HepG2 (cell line): ENCODE measurements at regions not wholly inside any gene's neighbourhood (a gene's known extent, or its start where the extent isn't known, plus 50 kb on each side); places are given as distances from the start of the nearest gene placed in this dataset.

Experiments
- ATAC-seq: fragments of 200-7000 bp; cut with Tn5 transposase; 3 replicates; pipeline ENCODE4 v1.9.1; 2020; ENCODE audit warnings: mild to moderate bottlenecking, moderate library complexity
- BruUV-seq: library from RNA; stranded (reverse); fragments of 400-500 nt; replicated peaks from 2 replicates; lab custom pipeline; 2021; lab: Mats Ljungman, UMichigan
- CTCF ChIA-PET: fragments of 300-600 bp; formaldehyde crosslinking; extraction: SDS; loops from one replicate; lab custom pipeline; 2021; ENCODE audit warnings: low total read pairs, inconsistent platforms, low intra/inter-chr PET ratio; lab: Yijun Ruan, JAX
- POLR2A ChIA-PET: fragments of 350-600 bp; sonication (Branson Sonifier 250); formaldehyde crosslinking; loops from one replicate; lab custom pipeline; 2020; ENCODE audit warnings: antibody characterized with exemption, inconsistent platforms; lab: Yijun Ruan, JAX
- DNase-seq: peaks from one replicate; pipeline ENCODE4 v3.0.0-alpha.2; 2015; ENCODE audit warnings: low spot score
- FAIRE-seq: peaks from 3 replicates; lab custom pipeline; 2011; peaks lifted over from hg19 to GRCh38; lab: Jason Lieb, UNC
- H2AFZ ChIP-seq: one replicate; pipeline ENCODE4 v1.6.1; 2011; ENCODE audit warnings: low read length, inconsistent platforms
- H3K27ac ChIP-seq: fragments of 300-600 bp; 3 replicates; pipeline ENCODE4 v1.8.0; 2011; ENCODE audit warnings: mixed run types, mild to moderate bottlenecking, mixed read lengths, low read length, inconsistent platforms; ENCODE audit not compliant: insufficient read depth; ENCODE audit errors: extremely low read length
- H3K27me3 ChIP-seq, 2 experiments: fragments of 200-600 bp in 1 of 2; 2 replicates in 1 of 2; 3 replicates in 1 of 2; pipeline versions ENCODE4 v1.6.0 to v1.8.0; 2011; ENCODE audit warnings: low read length in 2 of 2, mild to moderate bottlenecking in 2 of 2, moderate library complexity in 2 of 2, inconsistent platforms in 1 of 2; ENCODE audit not compliant: insufficient read depth in 2 of 2, control insufficient read depth in 1 of 2
- H3K36me3 ChIP-seq, 2 experiments: fragments of 200-600 bp in 1 of 2; replicated peaks in 1 of 2; 2 replicates in 1 of 2; 3 replicates in 1 of 2; pipeline versions ENCODE4 v1.5.1 to v1.8.0; 2011; ENCODE audit warnings: low read length in 2 of 2, inconsistent platforms in 1 of 2; ENCODE audit not compliant: insufficient read depth in 2 of 2, control insufficient read depth in 1 of 2
- H3K4me1 ChIP-seq: 2 replicates; pipeline ENCODE4 v1.5.1; 2012; ENCODE audit warnings: low read length, inconsistent platforms; ENCODE audit not compliant: insufficient read depth
- H3K4me2 ChIP-seq: 2 replicates; pipeline ENCODE4 v1.6.0; 2011; ENCODE audit warnings: low read depth, low read length, inconsistent platforms
- H3K4me3 ChIP-seq, 3 experiments: fragments of 200-600 bp in 1 of 3; sonication (generic), shearing (Covaris generic) in 1 of 3; replicated peaks in 1 of 3; 2 replicates each; pipeline ENCODE4 v1.5.1; 2011 to 2016; ENCODE audit warnings: low read length in 3 of 3, inconsistent platforms in 2 of 3, low read depth in 2 of 3, mild to moderate bottlenecking in 2 of 3, control low read depth in 1 of 3, mixed read lengths in 1 of 3; ENCODE audit not compliant: insufficient read depth in 1 of 3
- H3K79me2 ChIP-seq: one replicate; pipeline ENCODE4 v1.6.1; 2011; ENCODE audit warnings: low read length, inconsistent platforms; ENCODE audit not compliant: insufficient read depth
- H3K9ac ChIP-seq: 2 replicates; pipeline ENCODE4 v1.6.0; 2011; ENCODE audit warnings: mild to moderate bottlenecking, low read depth, low read length, inconsistent platforms; ENCODE audit not compliant: insufficient read depth
- H3K9me3 ChIP-seq: 2 replicates; pipeline ENCODE4 v1.5.1; 2012; ENCODE audit warnings: mild to moderate bottlenecking, low read length
- H4K20me1 ChIP-seq: 2 replicates; pipeline ENCODE4 v1.6.0; 2011; ENCODE audit warnings: inconsistent platforms, mild to moderate bottlenecking, low read length, moderate library complexity; ENCODE audit not compliant: insufficient read depth
- FOXA1 ChIP-seq, 2 experiments: fragments of 450-650 bp in 1 of 2; sonication (generic) in 1 of 2; formaldehyde crosslinking in 1 of 2; IDR thresholded peaks; 2 replicates each; pipeline versions ENCODE4 v1.4.0 to v1.6.1; 2016 to 2020; ENCODE audit warnings: missing genetic modification reagents in 1 of 2
- GATA4 ChIP-seq: sonication (generic); IDR thresholded peaks from 2 replicates; pipeline ENCODE4 v1.6.1; 2016; ENCODE audit warnings: antibody characterized with exemption, low read depth, borderline replicate concordance
- GATAD2A ChIP-seq: IDR thresholded peaks from 2 replicates; pipeline ENCODE4 v1.6.1; 2016
- GTF2F1 ChIP-seq: fragments of 150-350 bp; IDR thresholded peaks from 2 replicates; pipeline ENCODE4 v1.6.1; 2014; ENCODE audit warnings: low read length
- JUN ChIP-seq: sonication (generic); formaldehyde crosslinking; IDR thresholded peaks from 2 replicates; pipeline ENCODE4 v1.4.0; 2020; ENCODE audit warnings: mild to moderate bottlenecking, missing genetic modification reagents
- KDM1A ChIP-seq: IDR thresholded peaks from 2 replicates; pipeline ENCODE4 v1.6.1; 2016; ENCODE audit warnings: missing compliant biosample characterization
- KLF11 ChIP-seq: IDR thresholded peaks from 2 replicates; pipeline ENCODE4 v1.6.1; 2016; ENCODE audit warnings: missing compliant biosample characterization
- KLF13 ChIP-seq: sonication (generic); formaldehyde crosslinking; IDR thresholded peaks from 2 replicates; pipeline ENCODE4 v1.4.0; 2020; ENCODE audit warnings: mild to moderate bottlenecking, missing genetic modification reagents
- MBNL3 ChIP-seq: fragments of 250-450 bp; sonication (Bioruptor Pico); conservative IDR thresholded peaks from 2 replicates; pipeline ENCODE4 v1.8.0; 2022; ENCODE audit warnings: mild to moderate bottlenecking, inconsistent platforms
- NFIB ChIP-seq: sonication (generic); formaldehyde crosslinking; IDR thresholded peaks from 2 replicates; pipeline ENCODE4 v1.9.0; 2021; ENCODE audit warnings: missing genetic modification reagents, mild to moderate bottlenecking, borderline replicate concordance
- RORA ChIP-seq: sonication (generic); formaldehyde crosslinking; IDR thresholded peaks from 2 replicates; pipeline ENCODE4 v1.5.0; 2020; ENCODE audit warnings: mild to moderate bottlenecking, missing genetic modification reagents, moderate library complexity
- TBX2 ChIP-seq: sonication (generic); formaldehyde crosslinking; IDR thresholded peaks from 2 replicates; pipeline ENCODE4 v1.5.0; 2020; ENCODE audit warnings: missing genetic modification reagents, mild to moderate bottlenecking, borderline replicate concordance
- WIZ ChIP-seq: sonication (generic); formaldehyde crosslinking; IDR thresholded peaks from 2 replicates; pipeline ENCODE4 v1.5.1; 2020; ENCODE audit warnings: mild to moderate bottlenecking, missing genetic modification reagents
- XBP1 ChIP-seq: sonication (generic); formaldehyde crosslinking; IDR thresholded peaks from 2 replicates; pipeline ENCODE4 v1.5.0; 2020; ENCODE audit warnings: missing genetic modification reagents
- ZNF431 ChIP-seq: sonication (generic); formaldehyde crosslinking; IDR thresholded peaks from 2 replicates; pipeline ENCODE4 v1.9.0; 2022; ENCODE audit warnings: missing genetic modification reagents, low read depth, mild to moderate bottlenecking, borderline replicate concordance
- ZNF644 ChIP-seq: IDR thresholded peaks from 2 replicates; pipeline ENCODE4 v1.6.1; 2016; ENCODE audit warnings: low read depth
- ZSCAN29 ChIP-seq: sonication (generic); formaldehyde crosslinking; conservative IDR thresholded peaks from 2 replicates; pipeline ENCODE4 v1.4.0; 2020; ENCODE audit warnings: mild to moderate bottlenecking, missing genetic modification reagents
- WGBS: methylation state at CpG from one replicate; pipeline ENCODE4 v1.1.6; 2017; ENCODE audit warnings: low lambda C conversion rate; 5-methylcytosine and 5-hydroxymethylcytosine counted together
- in situ Hi-C: cut with HindIII; loops from 2 replicates; pipeline ENCODE4 v1.10.0; 2017; ENCODE audit warnings: low pct_unique_long_range_greater_than_20kb; ENCODE audit not compliant: extremely low pct_ligation_motif_present
- intact Hi-C: fragments of 100-400 bp; cut with micrococcal nuclease; formaldehyde crosslinking; loops from one replicate; pipeline ENCODE4 v1.10.0; 2022; ENCODE audit not compliant: unreplicated experiment
- TF ChIP-seq, protein P1 (sequence below): IDR thresholded peaks from 2 replicates; pipeline ENCODE4 v1.6.1; 2018; ENCODE audit warnings: missing genetic modification reagents, mild to moderate bottlenecking, missing compliant biosample characterization
- TF ChIP-seq, protein P2 (sequence below): sonication (generic); formaldehyde crosslinking; IDR thresholded peaks from 2 replicates; pipeline ENCODE4 v1.8.1; 2023; ENCODE audit warnings: mild to moderate bottlenecking, moderate library complexity, missing genetic modification reagents
- TF ChIP-seq, protein P3 (sequence below): sonication (generic); formaldehyde crosslinking; IDR thresholded peaks from 2 replicates; pipeline ENCODE4 v1.4.0; 2020; ENCODE audit warnings: missing genetic modification reagents, borderline replicate concordance

DNA sequence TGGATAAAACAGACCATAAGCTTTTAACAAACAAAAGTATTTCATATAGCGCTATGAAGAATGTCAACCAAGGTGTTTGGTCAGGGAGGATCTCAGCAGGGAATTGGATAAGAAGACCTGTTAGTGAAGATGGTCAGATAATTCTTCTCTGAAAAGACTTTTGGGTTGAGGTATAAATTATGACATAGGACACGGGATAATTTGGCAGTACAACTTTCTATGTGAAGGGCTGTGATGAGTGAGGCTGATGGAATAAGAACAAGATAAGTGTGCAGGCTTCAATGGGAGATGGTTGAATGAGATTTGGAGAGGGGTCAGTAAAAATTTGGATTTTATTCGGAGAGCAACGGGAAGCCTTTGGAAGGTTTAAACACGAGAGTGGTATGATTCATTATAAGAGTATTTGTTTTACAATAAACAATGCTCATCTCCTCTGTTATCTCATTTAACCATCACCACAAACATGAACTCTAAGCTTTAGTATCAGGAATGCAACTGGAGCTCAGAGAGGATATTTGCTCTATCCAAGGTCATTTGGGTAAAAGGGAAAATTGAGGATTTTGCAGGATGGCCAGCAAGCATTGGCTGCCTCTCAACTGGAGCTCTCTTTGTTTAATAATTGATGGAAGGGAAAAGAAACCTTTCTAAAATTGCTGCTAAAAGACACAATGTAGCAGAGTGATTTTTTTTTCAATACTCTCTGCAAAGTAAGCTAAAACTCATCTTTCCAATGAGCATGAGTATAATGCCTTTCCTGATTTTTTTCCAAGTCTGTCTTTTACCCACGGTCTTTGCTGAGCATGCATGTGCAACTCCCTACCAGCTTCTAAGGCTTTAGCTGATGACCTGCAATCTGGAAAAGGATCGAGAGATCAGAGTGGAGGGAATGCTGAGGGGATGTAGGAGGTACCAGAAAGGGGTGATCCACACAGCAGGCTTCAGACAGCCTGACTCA is 534.0 kb downstream of the CBLN4 start:
- H3K27ac ChIP-seq = peak overlapping the region; percentile 80
- FAIRE-seq (peak; percentile 70), DNase-seq (peak; percentile 92), ATAC-seq (peak; percentile 93)
- CTCF ChIA-PET = no interaction called here
- peak overlapping the region in 2 of 3 experiments; percentile 7 to 30; a peak in 1 of 6 replicates for H3K4me3 ChIP-seq
- peaks cover 73% of the 10 kb centered on the region for H3K4me1 ChIP-seq
- in situ Hi-C loops = no loop called here
- H3K79me2 ChIP-seq = no peaks in the 10 kb centered on the region
- H4K20me1 ChIP-seq = no peaks in the 10 kb centered on the region
- POLR2A ChIA-PET = interaction anchor here (0.9 to 1.5 kb wide), 3 partner anchors 29 to 921 kb away, joined by 3 to 5 read pairs (median 3); partner anchors contain the start of genes AURKA, CSTF1 and FAM210B
- H3K27me3 ChIP-seq = no peaks in the 10 kb centered on the region
- H3K9ac ChIP-seq = peak overlapping the region; percentile 23; the same call in 1 of the 2 replicates
- no peaks in the 10 kb centered on the region for H3K36me3 ChIP-seq
- H3K4me2 ChIP-seq = peak overlapping the region; percentile 48
- H3K9me3 ChIP-seq = peaks cover 78% of the 10 kb centered on the region
- H2AFZ ChIP-seq = no peak overlapping the region
- WGBS = 13% methylated on average over 7 of the region's 7 CpGs
- intact Hi-C loops = no loop called here
- no TSS peak for BruUV-seq
- TF ChIP-seq ZNF431 (CRISPR knock-in tag) (no peak), WIZ (CRISPR knock-in tag) (no peak), TBX2 (peak; percentile 78; the same call in 1 of the 2 replicates), ZSCAN29 (CRISPR knock-in tag) (peak; percentile 79), GATA4 (peak; percentile 38; the same call in 1 of the 2 replicates), MBNL3 (CRISPR knock-in tag) (no peak), NFIB (CRISPR knock-in tag) (no peak), FOXA1 (IDR thresholded peaks at IDR 0.05) (no peak), FOXA1 (CRISPR knock-in tag; IDR thresholded peaks at IDR 0.05) (peak; percentile 83), JUN (CRISPR knock-in tag) (peak; percentile 82), KLF13 (CRISPR knock-in tag) (no peak), KDM1A (no peak), RORA (0 out of 2 replicates have a peak, but pooled peaks have one; percentile 35), GTF2F1 (no peak), KLF11 (no peak; the same call in 1 of the 2 replicates), XBP1 (CRISPR knock-in tag) (0 out of 2 replicates have a peak, but pooled peaks have one; percentile 36), ZNF644 (CRISPR knock-in tag) (0 out of 2 replicates have a peak, but pooled peaks have one; percentile 56), GATAD2A (CRISPR knock-in tag) (peak; percentile 88)
- TF ChIP-seq, protein P1, sequence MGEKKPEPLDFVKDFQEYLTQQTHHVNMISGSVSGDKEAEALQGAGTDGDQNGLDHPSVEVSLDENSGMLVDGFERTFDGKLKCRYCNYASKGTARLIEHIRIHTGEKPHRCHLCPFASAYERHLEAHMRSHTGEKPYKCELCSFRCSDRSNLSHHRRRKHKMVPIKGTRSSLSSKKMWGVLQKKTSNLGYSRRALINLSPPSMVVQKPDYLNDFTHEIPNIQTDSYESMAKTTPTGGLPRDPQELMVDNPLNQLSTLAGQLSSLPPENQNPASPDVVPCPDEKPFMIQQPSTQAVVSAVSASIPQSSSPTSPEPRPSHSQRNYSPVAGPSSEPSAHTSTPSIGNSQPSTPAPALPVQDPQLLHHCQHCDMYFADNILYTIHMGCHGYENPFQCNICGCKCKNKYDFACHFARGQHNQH (CRISPR knock-in tag) = 0 out of 2 replicates have a peak, but pooled peaks have one; percentile 37
- TF ChIP-seq, protein P2, sequence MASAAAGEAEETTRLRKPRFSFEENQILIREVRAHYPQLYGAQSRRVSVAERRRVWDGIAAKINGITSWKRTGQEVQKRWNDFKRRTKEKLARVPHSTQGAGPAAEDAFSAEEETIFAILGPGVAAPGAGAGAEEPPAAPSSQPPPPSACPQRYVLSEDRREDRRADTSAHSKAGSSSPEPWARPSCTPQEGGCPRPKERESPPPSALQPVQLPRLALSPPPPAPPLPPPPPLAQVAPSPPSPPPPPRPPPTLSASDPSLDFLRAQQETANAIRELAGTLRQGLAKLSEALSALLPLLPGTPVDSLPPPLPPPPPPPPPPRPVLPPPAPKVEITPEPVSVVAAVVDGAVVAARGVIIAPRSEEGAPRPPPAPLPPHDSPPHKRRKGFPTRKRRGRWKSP (CRISPR knock-in tag) = peak; percentile 30; the same call in 1 of the 2 replicates
- TF ChIP-seq, protein P3, sequence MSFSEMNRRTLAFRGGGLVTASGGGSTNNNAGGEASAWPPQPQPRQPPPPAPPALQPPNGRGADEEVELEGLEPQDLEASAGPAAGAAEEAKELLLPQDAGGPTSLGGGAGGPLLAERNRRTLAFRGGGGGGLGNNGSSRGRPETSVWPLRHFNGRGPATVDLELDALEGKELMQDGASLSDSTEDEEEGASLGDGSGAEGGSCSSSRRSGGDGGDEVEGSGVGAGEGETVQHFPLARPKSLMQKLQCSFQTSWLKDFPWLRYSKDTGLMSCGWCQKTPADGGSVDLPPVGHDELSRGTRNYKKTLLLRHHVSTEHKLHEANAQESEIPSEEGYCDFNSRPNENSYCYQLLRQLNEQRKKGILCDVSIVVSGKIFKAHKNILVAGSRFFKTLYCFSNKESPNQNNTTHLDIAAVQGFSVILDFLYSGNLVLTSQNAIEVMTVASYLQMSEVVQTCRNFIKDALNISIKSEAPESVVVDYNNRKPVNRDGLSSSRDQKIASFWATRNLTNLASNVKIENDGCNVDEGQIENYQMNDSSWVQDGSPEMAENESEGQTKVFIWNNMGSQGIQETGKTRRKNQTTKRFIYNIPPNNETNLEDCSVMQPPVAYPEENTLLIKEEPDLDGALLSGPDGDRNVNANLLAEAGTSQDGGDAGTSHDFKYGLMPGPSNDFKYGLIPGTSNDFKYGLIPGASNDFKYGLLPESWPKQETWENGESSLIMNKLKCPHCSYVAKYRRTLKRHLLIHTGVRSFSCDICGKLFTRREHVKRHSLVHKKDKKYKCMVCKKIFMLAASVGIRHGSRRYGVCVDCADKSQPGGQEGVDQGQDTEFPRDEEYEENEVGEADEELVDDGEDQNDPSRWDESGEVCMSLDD = peak; percentile 65; the same call in 1 of the 2 replicates
